DMS53 (cell line): ENCODE measurements at regions not wholly inside any gene's neighbourhood (a gene's known extent, or its start where the extent isn't known, plus 50 kb on each side); places are given as distances from the start of the nearest gene placed in this dataset.

Experiments
- DNase-seq: peaks from one replicate; lab custom pipeline; 2025; lab: John Stamatoyannopoulos, UW

GRCh38 chr2:71812736-71813135, 334.9 kb downstream of the CYP26B1 start:
- DNase-seq = no peak

DNA sequence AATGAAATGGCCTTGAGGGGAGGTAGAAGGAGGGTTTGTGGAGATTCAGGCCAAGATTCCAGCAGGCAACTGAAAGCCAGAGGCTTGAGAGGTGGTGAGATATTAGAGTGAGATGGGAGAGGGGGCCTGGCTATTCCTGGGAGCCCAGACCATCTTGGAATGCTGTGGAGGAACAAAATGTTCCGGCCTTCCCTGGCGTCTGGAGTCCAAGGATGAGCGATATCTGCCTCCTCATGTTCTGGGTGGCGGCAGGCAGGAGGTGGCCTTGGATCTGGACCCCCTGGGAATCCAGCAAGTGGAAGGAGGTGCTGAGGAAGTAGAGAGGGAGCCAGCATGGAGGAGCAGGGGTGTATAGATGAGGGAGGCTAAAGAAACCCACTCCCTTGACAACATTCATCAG, 335.9 kb downstream of the CYP26B1 start:
- DNase-seq = no peak

GRCh38 chr2:71811157-71811556, 336.5 kb downstream of the CYP26B1 start:
- no peak for DNase-seq

- no peak for DNase-seq
Measured at GRCh38 chr2:71807581-71808451, 339.8 kb downstream of the CYP26B1 start.

GRCh38 chr2:71806432-71806831, 341.2 kb downstream of the CYP26B1 start:
- DNase-seq = no peak

GRCh38 chr2:71804281-71804751, 343.3 kb downstream of the CYP26B1 start:
- no peak for DNase-seq

DNA sequence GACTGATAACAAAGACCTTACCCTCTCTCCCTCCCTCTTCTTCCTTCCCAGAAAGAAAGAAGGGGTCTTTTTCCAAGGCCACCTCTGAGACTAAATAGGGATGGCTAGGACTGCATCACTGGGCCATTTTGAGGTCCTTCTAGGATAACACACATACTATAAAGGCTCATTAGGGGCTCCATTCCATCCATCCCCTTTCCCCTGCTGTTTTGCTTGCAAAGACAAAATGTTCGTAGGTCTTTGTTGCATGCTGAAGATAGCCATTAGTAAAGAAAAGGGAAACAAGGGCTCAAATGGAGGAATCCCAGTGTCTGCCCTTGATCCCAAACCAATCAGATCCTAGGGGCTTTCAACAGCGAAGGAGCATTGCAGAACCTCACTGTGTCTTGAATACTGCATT, 344.3 kb downstream of the CYP26B1 start:
- DNase-seq = no peak

GRCh38 chr2:71802556-71802955, 345.1 kb downstream of the CYP26B1 start:
- DNase-seq = no peak

DNA sequence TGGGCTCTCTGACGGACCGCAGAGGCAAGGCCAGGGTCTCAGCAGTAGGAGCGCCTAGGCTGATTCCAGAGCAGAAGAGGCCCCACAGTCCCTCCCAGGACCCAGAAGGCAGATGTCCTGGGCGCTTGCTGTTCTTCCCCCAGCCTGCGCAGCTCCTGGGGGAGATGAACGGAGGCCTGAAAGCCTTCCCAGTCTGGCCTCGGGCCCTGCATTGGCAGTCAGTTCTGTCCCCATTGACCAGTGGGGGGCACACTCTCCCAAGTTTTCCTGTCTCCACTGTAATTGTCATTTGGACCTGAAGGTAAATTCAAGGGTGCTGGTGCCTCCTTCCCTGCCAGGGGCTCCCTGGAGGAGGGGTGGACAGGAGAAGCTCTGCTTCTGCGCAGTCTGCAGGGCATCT, 345.7 kb downstream of the CYP26B1 start:
- DNase-seq = peak; percentile 56

DNA sequence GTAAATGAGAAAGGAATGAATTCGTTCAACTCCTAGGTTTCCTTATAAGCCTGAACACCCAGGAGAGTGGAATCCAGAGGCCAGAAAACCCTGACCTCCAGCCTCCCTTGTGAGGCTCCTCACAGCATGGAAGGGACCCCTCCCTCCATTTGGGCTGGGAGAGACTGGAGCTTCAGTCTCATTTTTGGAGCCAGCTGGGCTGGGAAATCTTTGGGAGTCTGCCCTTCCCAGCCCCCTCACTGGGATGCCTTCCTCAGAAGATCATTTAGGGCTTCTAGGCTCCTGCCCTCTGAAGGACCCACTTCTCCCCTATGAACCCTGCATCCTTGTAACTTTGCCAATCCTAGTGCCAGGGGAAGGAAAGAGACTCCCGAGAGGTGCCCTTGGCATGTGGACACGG, 346.1 kb downstream of the CYP26B1 start:
- no peak for DNase-seq

- no peak for DNase-seq
Measured at GRCh38 chr2:71800851-71801250, 346.8 kb downstream of the CYP26B1 start.

GRCh38 chr2:71800106-71800809, 346.9 kb downstream of the DYSF start:
- no peak for DNase-seq

DNA sequence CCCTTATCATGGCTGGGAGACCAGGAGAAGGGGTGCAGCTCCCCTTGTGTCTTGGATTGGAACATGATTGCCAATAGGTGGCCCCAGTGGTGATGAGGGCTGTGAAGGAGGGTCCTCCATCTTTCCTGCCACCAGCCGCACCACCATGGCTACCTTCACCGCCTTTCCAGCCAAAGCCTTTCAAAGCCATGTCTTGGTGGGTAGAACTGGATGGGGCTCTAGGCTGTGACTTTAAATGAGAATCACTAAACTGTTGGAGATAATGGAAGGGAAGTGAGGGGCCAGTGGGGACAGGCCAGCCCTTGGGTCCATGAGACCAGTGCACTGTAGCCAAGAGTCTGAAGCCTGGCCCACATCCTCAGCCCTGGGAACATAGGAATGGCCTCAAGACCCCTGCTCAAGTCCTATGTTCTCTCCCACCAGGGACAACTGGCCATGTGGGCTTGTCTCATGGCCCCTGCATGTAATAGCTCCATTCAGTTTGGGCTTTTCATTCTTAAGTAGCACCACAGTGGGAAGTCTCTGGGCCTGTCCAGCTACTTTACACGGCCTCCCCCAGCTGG, 345.7 kb downstream of the DYSF start:
- DNase-seq = no peak

GRCh38 chr2:71798266-71799012, 345.1 kb downstream of the DYSF start:
- DNase-seq = peak; percentile 71

DNA sequence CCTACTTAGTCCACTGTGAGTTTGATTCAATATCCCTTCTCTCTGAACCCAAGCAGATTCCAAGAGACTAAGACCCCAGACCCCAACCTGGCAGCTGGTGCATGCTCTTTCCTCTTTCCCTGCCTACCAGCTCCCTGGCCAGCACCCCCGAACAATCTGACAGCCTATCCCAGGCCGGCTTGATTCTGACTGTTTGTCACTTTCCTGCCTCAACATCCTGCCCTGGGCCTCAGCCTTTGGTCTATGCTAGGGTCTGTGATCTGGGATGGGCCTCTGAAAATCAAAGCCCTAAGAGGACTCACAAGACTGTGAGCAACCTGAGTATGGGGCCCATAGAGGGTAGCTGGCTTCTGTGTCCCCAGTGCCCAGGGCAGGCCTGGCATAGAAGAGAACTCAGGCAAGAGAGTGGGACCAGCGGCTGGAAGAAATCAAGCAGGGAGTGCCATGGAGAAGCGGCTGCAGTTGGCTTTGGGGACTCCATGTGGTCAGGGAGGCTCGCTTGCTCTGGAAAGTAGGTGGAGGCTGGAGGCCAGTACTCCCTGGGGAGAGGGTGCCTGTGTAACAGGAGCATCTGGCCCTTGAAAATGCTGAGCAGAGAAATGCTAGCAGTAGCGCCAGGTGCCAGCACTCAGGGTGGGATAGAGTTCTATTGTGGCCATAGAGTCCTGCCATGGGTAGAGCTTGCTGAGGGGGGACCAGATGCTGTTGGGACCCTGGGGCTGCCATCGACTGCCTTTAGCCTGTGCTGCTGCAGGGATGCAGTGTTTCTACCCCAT, 343.9 kb downstream of the DYSF start:
- no peak for DNase-seq

DNA sequence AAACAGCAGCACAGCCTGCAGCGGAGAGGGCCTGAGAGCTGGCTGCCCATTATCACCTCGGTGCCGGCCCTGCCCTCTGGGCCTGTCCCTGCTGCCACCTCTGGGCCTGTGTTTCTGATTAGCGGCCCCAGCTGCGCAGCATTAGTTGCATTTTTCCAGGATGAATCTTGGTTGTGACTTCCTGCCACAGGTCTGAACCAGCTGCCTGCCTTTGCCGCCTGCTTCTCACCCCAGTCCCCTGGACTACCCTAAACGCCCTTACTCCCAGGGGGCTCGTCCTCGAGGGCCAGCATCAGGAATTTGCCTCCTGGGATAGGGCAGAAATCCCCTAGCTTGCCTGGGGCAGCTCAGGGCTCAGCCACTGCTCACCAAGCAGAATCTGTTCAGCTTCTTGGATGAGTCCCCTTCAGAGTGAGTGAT, 342.8 kb downstream of the DYSF start:
- DNase-seq = no peak

- no peak for DNase-seq
Measured at GRCh38 chr2:71795486-71795885, 342.1 kb downstream of the DYSF start.

DNA sequence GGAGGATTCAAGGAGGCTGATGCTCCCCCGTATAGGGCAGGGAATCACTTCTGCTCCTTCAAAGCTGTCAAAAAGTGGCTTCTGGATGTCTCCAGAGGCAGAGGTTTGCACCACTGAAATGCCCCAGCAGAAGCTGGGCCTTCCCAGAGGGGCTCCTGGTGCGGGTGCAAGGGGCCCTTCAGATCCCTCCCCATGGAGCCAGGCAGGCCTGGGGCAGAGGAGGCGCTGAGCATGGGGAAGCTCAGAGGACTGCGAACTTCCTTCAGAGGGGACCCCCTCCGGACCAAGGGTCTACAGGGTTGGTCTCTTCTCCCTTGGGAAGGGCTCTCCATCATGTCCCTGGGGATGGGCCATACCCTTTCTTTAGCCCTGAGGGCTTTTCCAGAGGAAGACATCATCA, 341.2 kb downstream of the DYSF start:
- DNase-seq = no peak

- DNase-seq = no peak
Measured at GRCh38 chr2:71793926-71794325, 340.6 kb downstream of the DYSF start.

- DNase-seq = no peak
Measured at GRCh38 chr2:71792926-71793761, 339.8 kb downstream of the DYSF start.
